ENCODE measurements at regions not wholly inside any gene's neighbourhood (a gene's known extent, or its start where the extent isn't known, plus 50 kb on each side); places are given as distances from the start of the nearest gene placed in this dataset.

DNA sequence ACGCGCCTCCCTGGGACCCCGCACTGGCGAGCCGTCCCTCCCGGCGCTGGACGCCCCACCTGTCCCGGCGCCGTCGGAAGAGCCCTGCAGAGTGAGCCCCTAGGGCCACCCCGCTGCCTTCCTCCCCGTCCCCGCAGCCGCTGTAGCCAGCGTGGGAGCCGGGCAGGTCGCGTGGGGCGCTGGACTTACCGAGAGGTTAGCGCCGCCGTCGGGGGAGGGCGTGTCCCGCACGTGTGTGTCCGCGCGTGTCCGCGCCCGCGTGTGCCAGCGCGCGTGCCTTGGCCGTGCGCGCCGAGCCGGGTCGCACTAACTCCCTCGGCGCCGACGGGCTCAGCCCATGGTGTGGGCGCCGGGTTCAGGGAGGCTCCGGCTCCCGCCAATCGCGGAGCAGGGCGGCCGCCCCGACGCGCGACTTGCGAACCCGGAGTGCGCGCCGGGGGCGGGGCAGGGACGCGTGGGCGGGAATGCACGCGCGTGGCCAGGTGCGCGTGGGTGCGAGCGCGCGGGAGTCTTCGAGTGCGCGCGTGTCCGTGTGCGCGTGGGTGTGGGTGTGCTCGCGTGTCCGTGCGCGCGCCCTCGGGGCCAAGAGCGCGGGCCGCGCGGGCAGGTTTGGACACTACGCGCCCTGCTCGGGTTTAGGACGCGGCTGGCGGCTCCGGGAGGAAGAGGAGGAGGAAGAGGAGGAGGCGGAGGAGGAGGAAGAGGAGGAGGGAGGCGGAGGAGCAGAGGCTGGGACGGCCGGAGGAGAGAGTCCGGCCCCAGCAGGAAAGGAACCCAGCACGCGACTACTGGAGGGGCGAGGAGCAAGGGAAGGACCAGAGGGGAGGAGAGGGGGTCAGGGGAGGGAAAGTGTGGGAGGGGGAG, 145.2 kb upstream of the ETS2 start (continued):
- TF ChIP-seq ZFP69B (tag by site-specific recombination; IDR thresholded peaks at IDR 0.05) (no peak), ZNF529 (tag by site-specific recombination; IDR thresholded peaks at IDR 0.05; ENCODE audit: insufficient replicate concordance) (no peak), IKZF3 (tag by site-specific recombination; IDR thresholded peaks at IDR 0.05) (peak; percentile 17; the same call in 1 of the 2 replicates), GLIS2 (tag by site-specific recombination; IDR thresholded peaks at IDR 0.05) (peak; percentile 41; the same call in 1 of the 2 replicates), SP2 (tag by site-specific recombination; IDR thresholded peaks at IDR 0.05) (peak; percentile 36), ZNF76 (tag by site-specific recombination; IDR thresholded peaks at IDR 0.05; ENCODE audit: borderline replicate concordance, low read depth) (no peak), ZNF391 (tag by site-specific recombination; IDR thresholded peaks at IDR 0.05; ENCODE audit: borderline replicate concordance, low read depth) (0 out of 2 replicates have a peak, but pooled peaks have one; percentile 30), ZFP41 (tag by site-specific recombination; IDR thresholded peaks at IDR 0.05; ENCODE audit: borderline replicate concordance) (no peak), KLF10 (tag by site-specific recombination; IDR thresholded peaks at IDR 0.05) (peak; percentile 60; the same call in 1 of the 2 replicates), ZNF777 (tag by site-specific recombination; IDR thresholded peaks at IDR 0.05; ENCODE audit: borderline replicate concordance) (peak; percentile 92), ZNF785 (tag by site-specific recombination; IDR thresholded peaks at IDR 0.05) (peak; percentile 96)
- TF ChIP-seq, protein P1, sequence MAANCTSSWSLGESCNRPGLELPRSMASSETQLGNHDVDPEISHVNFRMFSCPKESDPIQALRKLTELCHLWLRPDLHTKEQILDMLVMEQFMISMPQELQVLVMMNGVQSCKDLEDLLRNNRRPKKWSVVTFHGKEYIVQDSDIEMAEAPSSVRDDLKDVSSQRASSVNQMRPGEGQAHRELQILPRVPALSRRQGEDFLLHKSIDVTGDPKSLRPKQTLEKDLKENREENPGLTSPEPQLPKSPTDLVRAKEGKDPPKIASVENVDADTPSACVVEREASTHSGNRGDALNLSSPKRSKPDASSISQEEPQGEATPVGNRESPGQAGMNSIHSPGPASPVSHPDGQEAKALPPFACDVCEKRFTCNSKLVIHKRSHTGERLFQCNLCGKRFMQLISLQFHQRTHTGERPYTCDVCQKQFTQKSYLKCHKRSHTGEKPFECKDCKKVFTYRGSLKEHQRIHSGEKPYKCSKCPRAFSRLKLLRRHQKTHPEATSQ (tag by site-specific recombination; IDR thresholded peaks at IDR 0.05): 0 out of 2 replicates have a peak, but pooled peaks have one; percentile 47

DNA sequence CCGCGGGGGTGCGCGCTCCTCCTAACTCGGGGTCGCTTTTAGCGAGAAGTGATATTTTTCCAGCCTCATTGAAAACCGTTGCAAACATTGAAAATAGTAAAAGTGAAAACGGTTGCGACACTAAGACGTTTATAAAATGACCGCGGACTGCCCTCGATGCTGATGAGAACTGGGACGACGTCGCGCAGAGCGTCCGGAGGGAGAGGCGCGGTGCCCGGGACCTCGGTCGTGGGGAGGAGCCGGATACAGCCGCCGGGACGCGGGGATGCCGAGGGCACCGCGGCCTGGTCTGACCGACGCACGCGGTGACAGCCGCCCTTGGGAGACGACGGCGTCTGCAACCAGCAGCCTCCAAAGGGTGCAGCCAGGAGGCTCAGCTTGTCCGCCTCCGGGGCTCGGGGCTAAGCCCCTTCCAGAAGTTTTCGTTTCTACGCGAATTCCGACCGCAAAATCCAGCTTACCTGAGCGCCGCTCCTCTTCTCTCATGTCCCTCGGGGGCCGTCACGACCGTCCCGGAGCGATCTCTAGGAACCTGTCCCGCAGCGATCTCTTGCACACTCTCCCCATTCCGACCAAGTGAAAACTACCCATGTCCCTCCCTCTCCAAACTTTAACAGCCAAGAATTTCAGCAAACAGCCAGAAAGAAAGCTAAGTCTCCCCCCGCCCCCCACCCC, 144.4 kb upstream of the ETS2 start:
- ChIA-PET POLR2A (no interaction called here), CTCF (interaction anchor here (0.6 to 1.7 kb wide), 5 partner anchors 9 to 98 kb away, joined by 3 to 4 read pairs (median 4); no protein-coding TSS in a partner anchor)
- H3K27ac ChIP-seq (ENCODE audit: extremely low read depth, low read depth, low read length): no peak overlapping the region
- no peaks in the 10 kb centered on the region for H3K36me3 ChIP-seq (ENCODE audit: control insufficient read depth in 2 of 2, insufficient read depth in 1 of 2, low read length in 2 of 2)
- no peaks in the 10 kb centered on the region for H3K9me3 ChIP-seq (ENCODE audit: control insufficient read depth, insufficient read depth, low read depth, low read length)
- peak overlapping the region; percentile 32 for H3K4me3 ChIP-seq (ENCODE audit: low read depth, low read length)
- H3K4me1 ChIP-seq (ENCODE audit: control insufficient read depth, insufficient read depth, low read length): peaks cover 3% of the 10 kb centered on the region; the same call in 1 of the 2 replicates
- TF ChIP-seq BCL11A (tag by site-specific recombination; IDR thresholded peaks at IDR 0.05; ENCODE audit: low read depth) (no peak), ZBTB21 (tag by site-specific recombination; IDR thresholded peaks at IDR 0.05) (0 out of 2 replicates have a peak, but pooled peaks have one; percentile 15), ZNF549 (tag by site-specific recombination; IDR thresholded peaks at IDR 0.05) (no peak), ZNF266 (tag by site-specific recombination; IDR thresholded peaks at IDR 0.05; ENCODE audit: low read depth) (no peak), ZNF791 (tag by site-specific recombination; IDR thresholded peaks at IDR 0.05) (no peak), PRDM10 (tag by site-specific recombination; IDR thresholded peaks at IDR 0.05) (0 out of 2 replicates have a peak, but pooled peaks have one; percentile 48), ZNF398 (tag by site-specific recombination; IDR thresholded peaks at IDR 0.05) (0 out of 2 replicates have a peak, but pooled peaks have one; percentile 5), ZNF707 (tag by site-specific recombination; IDR thresholded peaks at IDR 0.05) (no peak), ZNF501 (tag by site-specific recombination; IDR thresholded peaks at IDR 0.05) (no peak), GLI4 (tag by site-specific recombination; IDR thresholded peaks at IDR 0.05) (no peak), ZNF335 (tag by site-specific recombination; conservative IDR thresholded peaks at IDR 0.05) (peak; percentile 48), ZNF654 (tag by site-specific recombination; IDR thresholded peaks at IDR 0.05; ENCODE audit: low read depth) (no peak), ZNF302 (tag by site-specific recombination; IDR thresholded peaks at IDR 0.05; ENCODE audit: low read depth) (no peak)
- TF ChIP-seq, protein P2, sequence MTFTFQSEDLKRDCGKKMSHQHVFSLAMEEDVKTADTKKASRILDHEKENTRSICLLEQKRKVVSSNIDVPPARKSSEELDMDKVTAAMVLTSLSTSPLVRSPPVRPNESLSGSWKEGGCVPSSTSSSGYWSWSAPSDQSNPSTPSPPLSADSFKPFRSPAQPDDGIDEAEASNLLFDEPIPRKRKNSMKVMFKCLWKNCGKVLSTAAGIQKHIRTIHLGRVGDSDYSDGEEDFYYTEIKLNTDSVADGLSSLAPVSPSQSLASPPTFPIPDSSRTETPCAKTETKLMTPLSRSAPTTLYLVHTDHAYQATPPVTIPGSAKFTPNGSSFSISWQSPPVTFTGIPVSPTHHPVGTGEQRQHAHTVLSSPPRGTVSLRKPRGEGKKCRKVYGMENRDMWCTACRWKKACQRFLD (tag by site-specific recombination; IDR thresholded peaks at IDR 0.05): no peak
